Tibial nerve (tissue), 4 donors: ENCODE measurements at regions not wholly inside any gene's neighbourhood (a gene's known extent, or its start where the extent isn't known, plus 50 kb on each side); places are given as distances from the start of the nearest gene placed in this dataset.

ENCODE experiments used
- CTCF ChIP-seq, 5 experiments: fragments of 200-600 bp in 3 of 5; fragments of 450-650 bp in 2 of 5; sonication (generic) in 3 of 5; IDR thresholded peaks; one replicate each; pipeline ENCODE4 v1.5.1; 2016 to 2019; ENCODE audit warnings: antibody characterized with exemption in 5 of 5, mild to moderate bottlenecking in 3 of 5, moderate library complexity in 2 of 5
- EP300 ChIP-seq, 2 donors: sonication (generic); formaldehyde crosslinking; IDR thresholded peaks; one replicate each; pipeline ENCODE4 v1.6.1; 2017; ENCODE audit warnings: antibody characterized with exemption in 2 of 2, mild to moderate bottlenecking in 1 of 2
- POLR2A ChIP-seq, 2 donors: fragments of 450-650 bp; IDR thresholded peaks; one replicate each; pipeline ENCODE4 v1.6.1; 2017; ENCODE audit warnings: antibody characterized with exemption in 2 of 2, mild to moderate bottlenecking in 2 of 2, moderate library complexity in 2 of 2

DNA sequence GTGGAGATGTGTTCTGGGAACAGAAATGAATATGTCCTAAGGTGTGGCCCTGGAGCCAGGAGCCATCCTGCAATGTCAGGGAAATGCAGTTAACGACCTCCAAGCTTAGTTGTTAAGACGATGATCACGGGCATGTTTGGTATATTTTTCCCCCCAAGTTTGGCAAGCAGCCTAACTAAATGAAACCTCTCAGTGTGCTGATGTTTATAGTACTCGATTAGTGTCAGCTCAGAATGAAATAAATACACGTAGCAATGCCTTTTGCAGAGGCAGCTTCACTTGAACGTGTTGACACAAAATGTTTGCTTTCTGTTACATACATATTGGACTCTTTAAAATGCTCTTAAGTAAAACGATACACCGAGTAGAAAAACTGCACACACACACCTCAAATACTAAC, 76.2 kb upstream of the OLIG3 start:
- TF ChIP-seq POLR2A (IDR thresholded peaks at IDR 0.05) (no peak), CTCF (IDR thresholded peaks at IDR 0.05) (no peak), EP300 (IDR thresholded peaks at IDR 0.05) (no peak)
